ENCODE measurements at regions not wholly inside any gene's neighbourhood (a gene's known extent, or its start where the extent isn't known, plus 50 kb on each side); places are given as distances from the start of the nearest gene placed in this dataset.

DNA sequence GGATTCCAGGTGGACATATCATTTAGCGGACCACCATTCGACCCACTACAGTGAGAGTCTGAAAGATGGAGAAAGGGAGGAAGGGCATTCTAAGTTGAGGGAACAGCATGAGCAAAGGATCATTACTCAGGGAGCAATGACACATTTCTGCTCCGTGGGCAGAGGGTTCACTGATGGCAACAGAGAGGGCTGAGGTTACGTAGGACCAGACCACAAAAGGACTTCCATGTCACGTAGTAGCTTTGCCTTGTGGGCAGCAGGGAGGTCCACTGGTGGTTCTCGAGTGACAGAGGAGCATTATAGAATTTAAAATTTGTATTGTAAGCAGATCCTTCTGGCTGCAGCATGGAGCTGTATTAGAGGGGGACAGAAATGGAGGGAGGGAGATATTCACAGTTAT, 109.7 kb upstream of the NAV2 start:
- Histone ChIP-seq H3K4me3 (no peak overlapping the region), H3K9me3 (no peaks in the 10 kb centered on the region), H3K27ac (no peak overlapping the region), H3K4me1 (peaks cover 0 to 9% (median 7%) of the 10 kb centered on the region in 4 donors), H3K36me3 (no peaks in the 10 kb centered on the region), H3K27me3 (no peaks in the 10 kb centered on the region)
- in situ Hi-C loops (cut with MboI; ENCODE audit: low pct_ligation_motif_present in 1 of 4, low pct_unique_long_range_greater_than_20kb in 1 of 4, low sequenced_read_pairs in 3 of 4): no loop called here
- DNase-seq: no peak
- no peak for TF ChIP-seq POLR2AphosphoS5 (IDR thresholded peaks at IDR 0.05)
- no peak for TF ChIP-seq POLR2A (IDR thresholded peaks at IDR 0.05)
- TF ChIP-seq, protein P1, sequence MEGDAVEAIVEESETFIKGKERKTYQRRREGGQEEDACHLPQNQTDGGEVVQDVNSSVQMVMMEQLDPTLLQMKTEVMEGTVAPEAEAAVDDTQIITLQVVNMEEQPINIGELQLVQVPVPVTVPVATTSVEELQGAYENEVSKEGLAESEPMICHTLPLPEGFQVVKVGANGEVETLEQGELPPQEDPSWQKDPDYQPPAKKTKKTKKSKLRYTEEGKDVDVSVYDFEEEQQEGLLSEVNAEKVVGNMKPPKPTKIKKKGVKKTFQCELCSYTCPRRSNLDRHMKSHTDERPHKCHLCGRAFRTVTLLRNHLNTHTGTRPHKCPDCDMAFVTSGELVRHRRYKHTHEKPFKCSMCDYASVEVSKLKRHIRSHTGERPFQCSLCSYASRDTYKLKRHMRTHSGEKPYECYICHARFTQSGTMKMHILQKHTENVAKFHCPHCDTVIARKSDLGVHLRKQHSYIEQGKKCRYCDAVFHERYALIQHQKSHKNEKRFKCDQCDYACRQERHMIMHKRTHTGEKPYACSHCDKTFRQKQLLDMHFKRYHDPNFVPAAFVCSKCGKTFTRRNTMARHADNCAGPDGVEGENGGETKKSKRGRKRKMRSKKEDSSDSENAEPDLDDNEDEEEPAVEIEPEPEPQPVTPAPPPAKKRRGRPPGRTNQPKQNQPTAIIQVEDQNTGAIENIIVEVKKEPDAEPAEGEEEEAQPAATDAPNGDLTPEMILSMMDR (IDR thresholded peaks at IDR 0.05): no peak
- TF ChIP-seq EP300 (IDR thresholded peaks at IDR 0.05; ENCODE audit: low read depth): no peak
- intact Hi-C loops (cut with DNase I; ENCODE audit: low total_unique reads): no loop called here
- WGBS, 2 donors (ENCODE audit: low coverage in 1 of 2): 86% methylated on average over 6 of the region's 6 CpGs; no CpG with 5 or more reads in 1 of the 2 donors

DNA sequence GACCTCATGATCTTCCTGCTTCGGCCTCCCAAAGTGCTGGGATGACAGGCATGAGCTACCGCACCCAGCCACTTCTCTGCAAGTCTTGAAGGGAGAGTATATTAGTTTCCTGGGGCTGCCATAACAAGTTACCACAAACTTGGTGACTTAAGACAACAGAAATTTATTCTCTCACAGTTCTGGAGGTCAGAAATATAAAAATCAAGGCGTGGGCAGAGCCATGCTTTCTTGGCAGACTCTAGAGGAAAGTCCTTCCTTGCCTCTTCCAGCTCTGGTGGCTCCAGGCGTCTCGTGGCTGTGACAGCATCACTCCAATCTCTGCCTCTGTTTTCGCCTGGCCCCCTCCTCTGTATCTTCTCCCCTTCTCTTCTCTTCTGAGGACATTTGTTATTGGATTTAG, 110.2 kb upstream of the NAV2 start:
- Histone ChIP-seq H3K27me3 (no peaks in the 10 kb centered on the region), H3K4me1 (peaks cover 0 to 9% (median 7%) of the 10 kb centered on the region in 4 donors), H3K9me3 (no peaks in the 10 kb centered on the region), H3K4me3 (no peak overlapping the region), H3K27ac (no peak overlapping the region), H3K36me3 (no peaks in the 10 kb centered on the region)
- in situ Hi-C loops (cut with MboI; ENCODE audit: low pct_ligation_motif_present in 1 of 4, low pct_unique_long_range_greater_than_20kb in 1 of 4, low sequenced_read_pairs in 3 of 4) (no loop called here), intact Hi-C loops (cut with DNase I; ENCODE audit: low total_unique reads) (no loop called here)
- no peak for DNase-seq
- WGBS, 2 donors (ENCODE audit: low coverage in 1 of 2): 74% methylated on average over 4 to 6 of the region's 6 CpGs
- TF ChIP-seq EP300 (IDR thresholded peaks at IDR 0.05; ENCODE audit: low read depth) (no peak), POLR2AphosphoS5 (IDR thresholded peaks at IDR 0.05) (no peak), POLR2A (IDR thresholded peaks at IDR 0.05) (no peak)
- TF ChIP-seq, protein P1 (IDR thresholded peaks at IDR 0.05): no peak

DNA sequence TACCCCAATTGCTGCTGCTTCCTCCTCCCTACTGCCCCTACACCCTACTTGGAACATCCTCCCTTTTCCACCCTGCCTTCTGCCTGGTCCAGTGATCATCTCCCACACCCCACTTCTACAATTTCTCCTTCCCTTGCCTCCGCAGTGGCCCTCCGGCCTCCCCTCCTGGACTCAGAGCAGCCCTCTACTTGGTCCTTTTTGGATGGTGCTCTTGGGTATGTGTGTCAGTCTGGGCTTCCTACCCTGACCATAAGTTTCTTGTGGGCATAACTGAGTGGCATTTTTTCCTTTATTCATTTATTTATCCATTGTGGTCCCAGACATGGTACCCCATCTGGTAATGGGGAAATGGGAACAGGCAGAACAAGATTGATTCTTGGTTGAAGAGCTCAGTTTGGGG, 111.4 kb upstream of the NAV2 start:
- 94 to 98% methylated on average over 2 of the region's 2 CpGs for WGBS, 2 donors (ENCODE audit: low coverage in 1 of 2)
- Histone ChIP-seq H3K27me3 (no peaks in the 10 kb centered on the region), H3K27ac (no peak overlapping the region), H3K9me3 (no peaks in the 10 kb centered on the region), H3K4me3 (no peak overlapping the region), H3K36me3 (no peaks in the 10 kb centered on the region), H3K4me1 (peaks cover 2 to 15% (median 7%) of the 10 kb centered on the region in 4 donors)
- TF ChIP-seq, protein P1 (IDR thresholded peaks at IDR 0.05): no peak
- TF ChIP-seq POLR2AphosphoS5 (IDR thresholded peaks at IDR 0.05): no peak
- TF ChIP-seq POLR2A (IDR thresholded peaks at IDR 0.05): no peak
- TF ChIP-seq EP300 (IDR thresholded peaks at IDR 0.05; ENCODE audit: low read depth): no peak
- in situ Hi-C loops (cut with MboI; ENCODE audit: low pct_ligation_motif_present in 1 of 4, low pct_unique_long_range_greater_than_20kb in 1 of 4, low sequenced_read_pairs in 3 of 4) (no loop called here), intact Hi-C loops (cut with DNase I; ENCODE audit: low total_unique reads) (no loop called here)
- no peak for DNase-seq

DNA sequence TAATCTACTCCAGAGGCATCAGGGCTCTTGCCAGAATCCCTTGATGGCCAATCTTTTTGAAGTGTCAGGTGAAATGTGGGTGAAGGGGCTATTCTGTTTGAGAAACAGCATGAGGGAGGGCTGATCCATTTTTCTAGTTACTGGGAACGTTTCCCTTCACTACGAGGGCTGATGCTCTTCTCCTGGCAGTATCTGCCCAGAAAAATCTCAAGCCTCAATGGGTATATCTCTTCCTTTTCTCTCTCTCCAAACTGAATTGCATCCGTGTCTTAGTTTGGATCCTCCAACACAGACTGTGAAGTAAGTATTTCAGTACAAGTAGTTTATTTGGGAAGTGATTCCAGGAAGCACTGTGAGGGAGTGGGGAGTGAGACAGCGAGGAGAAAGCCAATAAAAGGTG, 113.0 kb upstream of the NAV2 start:
- H3K27me3 ChIP-seq: no peaks in the 10 kb centered on the region
- intact Hi-C loops (cut with DNase I; ENCODE audit: low total_unique reads): no loop called here
- TF ChIP-seq EP300 (IDR thresholded peaks at IDR 0.05; ENCODE audit: low read depth) (no peak), POLR2A (IDR thresholded peaks at IDR 0.05) (no peak), POLR2AphosphoS5 (IDR thresholded peaks at IDR 0.05) (no peak)
- TF ChIP-seq, protein P1 (IDR thresholded peaks at IDR 0.05): no peak
- in situ Hi-C loops (cut with MboI; ENCODE audit: low pct_ligation_motif_present in 1 of 4, low pct_unique_long_range_greater_than_20kb in 1 of 4, low sequenced_read_pairs in 3 of 4): no loop called here
- no peak overlapping the region for H3K27ac ChIP-seq
- no peak for DNase-seq
- peaks cover 0 to 14% (median 4%) of the 10 kb centered on the region in 4 donors for H3K4me1 ChIP-seq
- no peaks in the 10 kb centered on the region for H3K9me3 ChIP-seq
- H3K36me3 ChIP-seq: no peaks in the 10 kb centered on the region
- no peak overlapping the region for H3K4me3 ChIP-seq
- WGBS, 2 donors (ENCODE audit: low coverage in 1 of 2): 54 to 64% methylated on average over 4 of the region's 4 CpGs

Data from transverse colon (tissue), 4 donors.